IMR-90 (cell line): ENCODE measurements at regions not wholly inside any gene's neighbourhood (a gene's known extent, or its start where the extent isn't known, plus 50 kb on each side); places are given as distances from the start of the nearest gene placed in this dataset.

Source experiments
- ATAC-seq: fragments of 200-7000 bp; cut with Tn5 transposase; 2 replicates; pipeline ENCODE4 v1.9.1; 2020; ENCODE audit warnings: low read depth, mild to moderate bottlenecking, moderate library complexity
- BruUV-seq: library from RNA; stranded (reverse); fragments of 400-500 nt; replicated peaks from 2 replicates; lab custom pipeline; 2021; lab: Mats Ljungman, UMichigan
- CTCF ChIA-PET: fragments of 300-600 bp; formaldehyde crosslinking; extraction: SDS; loops from one replicate; lab custom pipeline; 2021; ENCODE audit warnings: antibody characterized with exemption; lab: Yijun Ruan, JAX
- POLR2A ChIA-PET: fragments of 300-600 bp; sonication (Branson Sonifier 250); formaldehyde crosslinking; loops from one replicate; lab custom pipeline; 2022; ENCODE audit warnings: antibody characterized with exemption; ENCODE audit not compliant: unreplicated experiment; lab: Charles Lee
- DNase-seq: peaks from one replicate; pipeline ENCODE4 v3.0.0; 2013
- H2AFZ ChIP-seq: replicated peaks from 2 replicates; pipeline ENCODE3; 2013; ENCODE audit warnings: low read length, mild to moderate bottlenecking; ENCODE audit not compliant: poor library complexity
- H2AK5ac ChIP-seq: 2 replicates; pipeline ENCODE4 v1.6.1; 2013; ENCODE audit warnings: low read depth, low read length, inconsistent platforms
- H2AK9ac ChIP-seq: replicated peaks from 2 replicates; pipeline ENCODE3; 2013; ENCODE audit warnings: mild to moderate bottlenecking, low read depth, low read length, moderate library complexity; ENCODE audit not compliant: poor library complexity
- H2BK120ac ChIP-seq: 2 replicates; pipeline ENCODE4 v1.6.1; 2013; ENCODE audit warnings: low read depth, low read length, inconsistent platforms
- H2BK15ac ChIP-seq: 3 replicates; pipeline ENCODE4 v1.6.1; 2013; ENCODE audit warnings: low read depth, low read length, inconsistent platforms
- H2BK20ac ChIP-seq: 2 replicates; pipeline ENCODE4 v1.6.1; 2013; ENCODE audit warnings: low read depth, mild to moderate bottlenecking, inconsistent platforms, low read length, moderate library complexity
- H2BK5ac ChIP-seq: 2 replicates; pipeline ENCODE4 v1.6.1; 2013; ENCODE audit warnings: mild to moderate bottlenecking, low read depth, low read length, inconsistent platforms; ENCODE audit not compliant: poor library complexity, severe bottlenecking
- H3K14ac ChIP-seq: replicated peaks from 2 replicates; pipeline ENCODE4 v1.6.1; 2013; ENCODE audit warnings: low read depth, low read length, inconsistent platforms
- H3K18ac ChIP-seq: 2 replicates; pipeline ENCODE4 v1.6.1; 2013; ENCODE audit warnings: low read depth, low read length, control low read depth
- H3K23ac ChIP-seq: 2 replicates; pipeline ENCODE4 v1.6.1; 2013; ENCODE audit warnings: low read depth, low read length, inconsistent platforms
- H3K27ac ChIP-seq: 2 replicates; pipeline ENCODE4 v1.5.1; 2013; ENCODE audit warnings: mild to moderate bottlenecking, control low read depth, low read length; ENCODE audit not compliant: insufficient read depth
- H3K27me3 ChIP-seq: 2 replicates; pipeline ENCODE4 v1.6.1; 2013; ENCODE audit warnings: low read length; ENCODE audit not compliant: control insufficient read depth, insufficient read depth
- H3K36me3 ChIP-seq: 2 replicates; pipeline ENCODE4 v1.6.1; 2013; ENCODE audit warnings: low read length, mixed read lengths; ENCODE audit not compliant: control insufficient read depth, insufficient read depth
- H3K4ac ChIP-seq: 2 replicates; pipeline ENCODE4 v1.6.1; 2013; ENCODE audit warnings: low read depth, low read length, inconsistent platforms
- H3K4me1 ChIP-seq: 2 replicates; pipeline ENCODE4 v1.6.1; 2013; ENCODE audit warnings: low read length, mixed read lengths; ENCODE audit not compliant: control insufficient read depth, insufficient read depth
- H3K4me2 ChIP-seq: 2 replicates; pipeline ENCODE4 v1.6.1; 2013; ENCODE audit warnings: low read depth, mild to moderate bottlenecking, control low read depth, low read length, moderate library complexity
- H3K4me3 ChIP-seq: 2 replicates; pipeline ENCODE4 v1.5.1; 2013; ENCODE audit warnings: low read depth, mild to moderate bottlenecking, control low read depth, low read length, moderate library complexity; ENCODE audit not compliant: insufficient read depth
- H3K56ac ChIP-seq: 2 replicates; pipeline ENCODE4 v1.6.1; 2013; ENCODE audit warnings: low read length, inconsistent platforms; ENCODE audit not compliant: insufficient read depth; ENCODE audit errors: extremely low read depth
- H3K79me1 ChIP-seq, 2 experiments: 2 replicates each; pipeline ENCODE4 v1.6.1; 2013; ENCODE audit warnings: low read length in 2 of 2, inconsistent platforms in 1 of 2, low read depth in 1 of 2
- H3K9ac ChIP-seq: 2 replicates; pipeline ENCODE4 v1.6.1; 2013; ENCODE audit warnings: low read depth, low read length, control low read depth
- H3K9me1 ChIP-seq: 2 replicates; pipeline ENCODE4 v1.6.1; 2013; ENCODE audit warnings: low read length, inconsistent platforms; ENCODE audit not compliant: insufficient read depth
- H3K9me3 ChIP-seq: 2 replicates; pipeline ENCODE4 v1.6.1; 2013; ENCODE audit warnings: low read length; ENCODE audit not compliant: control insufficient read depth, insufficient read depth
- H4K20me1 ChIP-seq: 2 replicates; pipeline ENCODE4 v1.6.1; 2013; ENCODE audit warnings: low read length, inconsistent platforms; ENCODE audit not compliant: insufficient read depth
- H4K5ac ChIP-seq: 2 replicates; pipeline ENCODE4 v1.6.1; 2013; ENCODE audit warnings: mild to moderate bottlenecking, low read depth, low read length, control low read depth
- H4K8ac ChIP-seq, 2 experiments: 2 replicates each; pipeline ENCODE4 v1.6.1; 2013; ENCODE audit warnings: low read depth in 2 of 2, low read length in 2 of 2, control low read depth in 1 of 2, inconsistent platforms in 1 of 2
- H4K91ac ChIP-seq: 2 replicates; pipeline ENCODE4 v1.6.1; 2013; ENCODE audit warnings: low read depth, low read length, inconsistent platforms; ENCODE audit not compliant: insufficient read depth
- FOS ChIP-seq: fragments of 150-350 bp; IDR thresholded peaks from 2 replicates; pipeline ENCODE4 v1.6.1; 2016; ENCODE audit warnings: low read depth, low read length
- MAFK ChIP-seq: IDR thresholded peaks from 2 replicates; pipeline ENCODE4 v1.6.1; 2012; ENCODE audit warnings: low read depth, low read length, improper control_type of control experiment
- MXI1 ChIP-seq: IDR thresholded peaks from 2 replicates; pipeline ENCODE4 v1.6.1; 2012; ENCODE audit warnings: low read depth, mild to moderate bottlenecking, low read length, moderate library complexity, borderline replicate concordance
- NFE2L2 ChIP-seq: fragments of 150-350 bp; IDR thresholded peaks from 2 replicates; pipeline ENCODE4 v1.6.1; 2016; ENCODE audit warnings: low read depth, mild to moderate bottlenecking, low read length
- POLR2A ChIP-seq: IDR thresholded peaks from 2 replicates; pipeline ENCODE4 v1.6.1; 2012; ENCODE audit warnings: mild to moderate bottlenecking, low read depth, low read length
- RAD21 ChIP-seq: IDR thresholded peaks from 2 replicates; pipeline ENCODE4 v1.6.1; 2012; ENCODE audit warnings: low read length, improper control_type of control experiment
- RCOR1 ChIP-seq: IDR thresholded peaks from 2 replicates; pipeline ENCODE4 v1.6.1; 2012; ENCODE audit warnings: mild to moderate bottlenecking, low read length, improper control_type of control experiment; ENCODE audit not compliant: insufficient replicate concordance
- RFX5 ChIP-seq: IDR thresholded peaks from 2 replicates; pipeline ENCODE4 v1.8.0; 2012; ENCODE audit warnings: low read depth, mild to moderate bottlenecking, low read length, moderate library complexity
- USF2 ChIP-seq: fragments of 150-350 bp; IDR thresholded peaks from 2 replicates; pipeline ENCODE4 v1.6.1; 2017; ENCODE audit warnings: mild to moderate bottlenecking, antibody characterized with exemption, low read length, low read depth
- WGBS, 2 experiments: methylation state at CpG; one replicate each; pipeline versions ENCODE4 v1.1.5 to v1.1.7; 2013; ENCODE audit warnings: missing lambda C conversion rate in 2 of 2; ENCODE audit not compliant: insufficient read length in 1 of 2; ENCODE audit errors: extremely low coverage in 2 of 2; 5-methylcytosine and 5-hydroxymethylcytosine counted together
- dilution Hi-C: fragments of 300-500 bp; cut with HindIII; formaldehyde crosslinking; loops from one replicate; pipeline ENCODE4 v1.14.3; 2018; ENCODE audit warnings: low sequenced_read_pairs; ENCODE audit not compliant: unreplicated experiment
- in situ Hi-C: fragments of 300-500 bp; cut with MboI; formaldehyde crosslinking; loops from 3 replicates; pipeline ENCODE4 v1.14.3; 2019; ENCODE audit warnings: low sequenced_read_pairs, inconsistent platforms, mixed read lengths
- intact Hi-C: fragments of 100-400 bp; cut with micrococcal nuclease; formaldehyde crosslinking; loops from 2 replicates; pipeline ENCODE4 v1.10.0; 2022

DNA sequence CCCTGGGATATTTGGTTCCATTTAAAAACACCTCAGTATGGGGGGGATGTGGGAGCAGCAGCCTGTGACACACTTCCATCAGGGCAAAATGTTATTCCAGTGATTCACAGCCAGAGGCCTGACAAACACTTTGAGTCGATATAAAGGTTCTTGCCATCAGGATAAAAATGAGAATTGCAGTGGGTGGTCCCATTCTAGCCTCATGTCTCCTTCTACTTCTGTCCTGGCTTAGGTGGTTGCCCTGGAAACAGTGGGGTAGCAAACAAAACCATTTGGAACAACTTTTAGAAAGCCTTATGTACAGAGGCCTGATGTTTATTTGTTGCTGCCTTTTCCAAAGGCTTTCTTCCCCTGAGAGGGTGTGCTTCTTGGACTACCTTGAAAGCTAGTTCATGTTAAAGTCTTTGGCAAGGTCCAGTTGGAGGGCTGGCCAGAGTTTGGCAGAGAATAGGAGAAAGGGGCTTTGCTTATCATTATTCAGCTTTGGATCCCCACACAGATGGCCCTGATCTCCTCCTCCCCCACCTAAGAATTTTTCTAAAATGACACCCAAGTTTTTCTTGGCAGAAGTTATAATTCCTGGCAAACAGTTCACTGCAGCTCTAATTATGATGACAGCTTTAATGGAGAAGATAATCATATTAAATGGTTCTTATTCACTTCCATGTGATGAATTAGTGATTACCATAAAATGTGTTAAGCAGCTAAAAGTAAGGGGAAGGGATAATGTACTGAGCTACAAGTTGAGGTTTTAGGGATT lies 84.2 kb upstream of the ZNF280D start:
- no peaks in the 10 kb centered on the region for H3K27me3 ChIP-seq
- ChIA-PET POLR2A (no interaction called here), CTCF (interaction anchor here (0.7 kb wide), 1 partner anchor 48 kb away, joined by 3 read pairs; no protein-coding TSS in a partner anchor)
- no peak for TF ChIP-seq RAD21
- TF ChIP-seq MAFK: no peak
- TF ChIP-seq MXI1: no peak
- no peak for TF ChIP-seq POLR2A
- no peak for TF ChIP-seq NFE2L2
- TF ChIP-seq FOS: no peak
- TF ChIP-seq RFX5: no peak
- TF ChIP-seq USF2: no peak
- no peak for TF ChIP-seq RCOR1
- H3K4me1 ChIP-seq: peaks cover 8% of the 10 kb centered on the region
- BruUV-seq: no TSS peak
- H4K91ac ChIP-seq: 0 out of 2 replicates have a peak overlapping the region, but pooled peaks have one; percentile 38
- H4K5ac ChIP-seq: no peak overlapping the region
- H2AK9ac ChIP-seq: no peak overlapping the region
- H3K4ac ChIP-seq: peak overlapping the region; percentile 41
- H3K4me3 ChIP-seq: no peak overlapping the region
- intact Hi-C loops: no loop called here
- no peaks in the 10 kb centered on the region for H3K9me3 ChIP-seq
- H3K9me1 ChIP-seq: peaks cover 6% of the 10 kb centered on the region; the same call in 1 of the 2 replicates
- H3K18ac ChIP-seq: no peak overlapping the region
- dilution Hi-C loops: no loop called here
- no peak overlapping the region for H3K23ac ChIP-seq
- no peak overlapping the region; the same call in 1 of the 2 replicates for H3K4me2 ChIP-seq
- peak overlapping the region in 1 of 2 experiments; percentile 59; a peak in 2 of 4 replicates for H4K8ac ChIP-seq
- H3K56ac ChIP-seq: no peak overlapping the region
- H2BK5ac ChIP-seq: no peak overlapping the region
- in situ Hi-C loops: loop anchor here (25.0 kb wide), 1 partner anchor 720 kb away; no protein-coding TSS in a partner anchor
- no peak overlapping the region for H3K27ac ChIP-seq
- peak overlapping the region; percentile 59; the same call in 1 of the 2 replicates for H2BK20ac ChIP-seq
- no peaks in the 10 kb centered on the region for H4K20me1 ChIP-seq
- H3K36me3 ChIP-seq: no peaks in the 10 kb centered on the region
- DNase-seq (peak; percentile 65), ATAC-seq (peak; percentile 19; the same call in 1 of the 2 replicates)
- H2AK5ac ChIP-seq: peak overlapping the region; percentile 69; the same call in 1 of the 2 replicates
- H3K14ac ChIP-seq: peak overlapping the region; percentile 22
- H3K9ac ChIP-seq: no peak overlapping the region
- H2AFZ ChIP-seq: peak overlapping the region; percentile 36
- peak overlapping the region; percentile 62; the same call in 1 of the 2 replicates for H2BK120ac ChIP-seq
- H2BK15ac ChIP-seq: peak overlapping the region; percentile 41; the same call in 1 of the 3 replicates
- no CpG with 5 or more reads among the region's 1 CpG for WGBS, 2 experiments
- H3K79me1 ChIP-seq: no peaks in the 10 kb centered on the region
